ENCODE measurements at regions not wholly inside any gene's neighbourhood (a gene's known extent, or its start where the extent isn't known, plus 50 kb on each side); places are given as distances from the start of the nearest gene placed in this dataset.

GRCh38 chr6:82068721-82069120 is 178.8 kb downstream of the IBTK start:
- DNase-seq, result peak; percentile 85

- peak; percentile 72 for DNase-seq
Measured at GRCh38 chr6:82066991-82067411, 180.5 kb downstream of the IBTK start.

GRCh38 chr6:82066196-82066595 is 181.3 kb downstream of the IBTK start:
- DNase-seq, result no peak

DNA sequence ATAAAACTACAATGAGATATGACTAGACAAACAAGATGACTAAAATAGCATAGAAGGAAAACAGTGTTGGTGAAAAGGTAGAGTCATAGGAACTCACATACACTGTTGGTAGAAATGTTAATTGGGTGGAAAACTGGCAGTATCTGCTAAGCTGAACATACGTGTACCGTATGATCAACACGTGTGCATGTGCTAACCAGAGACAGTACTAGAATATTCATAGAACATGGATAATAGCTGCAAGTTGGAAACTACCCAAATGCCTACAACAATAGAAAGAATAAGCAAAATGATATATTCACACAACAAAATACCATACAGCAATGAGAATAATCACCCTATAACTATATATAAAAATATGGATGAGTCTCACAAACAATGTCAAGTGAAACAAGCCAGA is 184.0 kb downstream of the IBTK start:
- no peak for DNase-seq

DNA sequence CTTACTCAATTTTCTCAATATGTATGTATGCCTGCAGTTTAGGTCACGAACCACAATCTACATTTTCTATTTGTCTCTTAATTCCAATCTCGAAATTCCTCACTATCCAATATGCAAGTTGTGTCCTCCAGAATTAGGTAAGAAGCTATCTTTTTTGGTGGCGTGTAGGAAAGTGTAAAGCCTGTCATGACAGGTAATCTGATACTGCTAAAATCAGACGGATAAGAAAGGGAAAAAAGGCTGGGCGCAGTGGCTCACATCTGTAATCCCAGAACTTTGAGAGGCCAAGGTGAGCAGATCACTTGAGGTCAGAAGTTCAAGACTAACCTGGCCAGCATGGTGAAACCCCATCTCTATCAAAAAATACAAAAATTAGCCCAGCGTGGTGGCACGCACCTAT is 185.3 kb downstream of the IBTK start:
- no peak for DNase-seq

DNA sequence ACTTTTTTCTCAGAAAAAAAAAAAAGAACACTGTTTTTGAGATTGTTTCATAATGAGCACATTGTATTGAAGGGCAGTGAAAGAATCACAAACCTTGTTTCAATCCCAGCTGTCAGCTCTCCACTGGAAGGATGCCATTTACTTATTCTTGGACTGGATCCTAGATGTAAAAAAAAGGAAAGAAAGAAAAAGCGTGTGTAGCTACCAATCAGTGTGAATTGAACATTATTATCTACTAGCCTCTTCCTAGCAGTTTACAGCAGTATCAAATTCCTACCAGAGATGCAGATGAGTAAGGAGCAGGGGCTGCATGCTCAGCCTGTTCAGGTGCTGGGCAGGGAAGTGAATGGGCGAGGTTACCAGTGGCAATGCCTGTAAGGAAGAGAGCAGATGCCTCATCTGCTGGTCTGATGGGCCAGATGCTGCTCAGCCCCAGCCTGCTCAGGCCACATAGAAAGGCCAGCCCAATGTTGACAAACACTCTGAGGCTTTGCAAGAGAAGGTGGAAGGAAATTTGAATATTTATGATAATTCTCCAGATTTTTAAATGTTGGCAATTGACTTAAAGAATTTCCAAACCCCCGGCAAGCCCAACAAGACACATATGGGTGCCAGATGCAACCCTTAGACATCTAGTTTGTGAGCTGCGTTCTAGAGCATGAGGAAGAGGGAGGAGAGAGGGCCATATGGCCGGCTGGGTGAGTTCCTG is 189.5 kb downstream of the IBTK start:
- DNase-seq, result no peak

DNA sequence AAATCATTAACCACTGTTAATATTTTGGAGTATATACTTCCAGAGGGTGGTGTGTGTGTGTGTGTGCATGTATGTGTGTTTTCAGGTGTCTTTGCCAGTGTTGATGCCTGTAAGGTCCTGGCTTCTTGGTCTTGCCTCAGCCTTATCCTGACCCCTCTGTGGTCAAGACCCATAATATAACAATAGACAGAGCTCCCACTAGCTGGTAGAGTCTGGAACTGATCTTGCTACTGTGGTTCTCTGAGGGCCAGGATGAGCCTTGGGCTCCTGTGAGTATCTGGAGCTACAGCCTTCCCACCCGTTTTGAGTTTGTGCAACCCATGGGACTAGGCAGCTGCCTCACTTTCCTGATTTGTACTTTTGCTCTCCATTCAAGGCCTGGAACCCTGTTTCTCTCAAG is 191.0 kb downstream of the IBTK start:
- DNase-seq, result no peak

GRCh38 chr6:82045965-82046756 is 201.4 kb downstream of the IBTK start:
- DNase-seq, result no peak

GRCh38 chr6:82040405-82041221 is 206.9 kb downstream of the IBTK start:
- DNase-seq, result peak; percentile 30

DNA sequence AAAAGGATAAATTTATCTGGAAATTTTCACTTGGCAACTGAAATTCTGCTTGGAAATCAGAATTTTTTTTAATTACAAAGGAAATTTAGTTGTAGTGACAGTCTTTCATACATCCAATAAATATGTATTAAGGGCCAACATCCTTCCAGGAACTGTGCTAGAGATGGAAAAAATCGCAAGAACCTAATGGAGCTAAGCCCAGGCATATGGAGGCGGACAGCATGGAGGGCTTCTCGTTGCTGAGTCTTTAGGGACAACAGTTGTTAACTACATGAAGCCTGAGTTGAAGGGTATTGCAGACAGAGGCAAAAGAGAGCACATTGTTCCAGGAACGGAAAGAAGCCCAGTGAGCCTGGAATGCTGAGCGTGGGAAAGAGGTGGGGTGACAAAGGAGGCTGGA is 208.9 kb downstream of the IBTK start:
- no peak for DNase-seq

DNA sequence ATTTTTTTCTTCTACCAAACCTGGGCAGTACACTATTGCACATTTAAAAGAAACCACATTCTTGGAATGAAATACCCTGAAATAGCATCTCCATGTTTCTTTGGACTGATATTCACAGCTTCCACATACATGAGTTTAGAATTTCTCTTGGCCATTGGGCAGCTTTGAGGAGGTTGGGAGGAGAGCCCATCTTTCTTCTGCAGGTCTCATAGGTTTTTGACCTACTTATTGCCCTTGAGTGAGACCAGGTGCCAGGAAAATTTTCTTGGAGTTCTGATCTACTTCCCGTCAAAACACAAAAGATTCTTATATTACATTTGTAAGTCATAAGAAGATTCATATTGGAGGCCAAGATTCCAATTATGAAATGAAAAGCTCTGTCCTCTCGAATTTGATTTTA is 212.0 kb downstream of the IBTK start:
- no peak for DNase-seq

DNA sequence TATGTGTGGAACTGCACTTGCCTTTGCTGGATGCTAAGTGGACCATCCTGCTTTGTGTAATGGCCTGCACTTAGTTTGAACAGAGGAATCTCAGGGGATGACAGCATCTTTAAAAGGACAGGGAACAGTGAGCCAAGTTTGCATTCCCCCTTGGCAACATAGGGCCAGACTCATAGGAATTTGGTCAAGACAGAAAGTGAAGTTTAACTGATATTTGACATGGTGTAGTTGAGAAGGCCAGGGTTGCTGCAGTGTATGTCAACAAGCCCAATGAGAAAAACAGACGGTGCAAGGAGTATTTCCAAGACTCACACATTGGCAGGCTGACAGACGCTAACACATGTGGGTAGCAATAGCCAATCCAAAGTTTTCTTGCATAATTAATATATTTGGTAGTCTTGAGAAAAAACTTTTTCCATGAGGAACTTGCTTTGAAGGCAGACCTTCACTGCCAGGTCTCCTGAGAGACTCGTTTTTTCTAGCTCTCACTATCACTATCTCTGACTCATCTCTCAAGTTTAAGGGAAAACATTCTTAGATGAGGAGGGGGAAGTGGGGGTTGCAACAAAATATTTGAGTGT is 213.8 kb downstream of the IBTK start:
- DNase-seq, result no peak

DNA sequence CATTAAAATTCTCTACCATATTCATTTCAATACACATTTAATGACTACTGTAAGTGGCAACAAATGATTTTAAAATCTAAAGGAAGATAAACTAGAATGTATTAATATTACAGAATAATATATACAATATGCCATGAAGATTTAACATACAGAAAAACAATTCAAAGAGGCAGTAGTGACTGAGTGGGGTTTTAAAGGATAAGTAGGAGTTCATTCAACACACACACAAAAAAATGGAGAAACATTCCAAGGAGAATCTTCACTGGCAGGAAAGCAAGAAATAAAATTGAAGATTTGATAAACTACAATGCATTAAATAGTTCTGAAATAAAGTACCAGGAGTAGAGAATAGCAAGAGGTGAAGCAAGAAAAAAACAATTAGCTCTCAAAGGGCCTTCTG is 215.1 kb downstream of the IBTK start:
- DNase-seq, result no peak

- DNase-seq, result no peak
Measured at GRCh38 chr6:82030761-82031503, 216.6 kb downstream of the IBTK start.

- no peak for DNase-seq
Measured at GRCh38 chr6:82030301-82030700, 217.2 kb downstream of the IBTK start.

- DNase-seq, result peak; percentile 82
Measured at GRCh38 chr6:82025271-82025670, 222.3 kb downstream of the IBTK start.

GRCh38 chr6:82022614-82023129 is 224.9 kb downstream of the IBTK start:
- DNase-seq, result no peak

DNA sequence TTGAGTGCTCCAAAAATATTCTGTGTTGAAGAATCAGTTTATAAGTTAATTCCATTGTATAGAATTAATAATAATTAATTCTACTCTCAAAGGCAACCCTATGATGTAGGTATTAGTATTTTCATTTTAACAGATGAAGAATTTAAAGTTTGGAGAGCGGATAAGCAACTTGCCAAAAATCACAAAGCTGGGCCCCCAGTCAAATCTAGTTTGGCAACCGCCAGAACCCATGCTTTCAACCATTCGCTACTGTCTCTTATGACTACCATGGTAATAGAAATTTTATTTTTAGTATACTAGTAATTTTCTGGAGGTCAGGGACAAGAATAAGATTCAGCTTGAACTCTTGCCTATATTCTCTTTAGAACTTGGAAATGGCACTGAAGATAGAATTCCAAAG is 229.8 kb downstream of the IBTK start:
- DNase-seq, result no peak

DNA sequence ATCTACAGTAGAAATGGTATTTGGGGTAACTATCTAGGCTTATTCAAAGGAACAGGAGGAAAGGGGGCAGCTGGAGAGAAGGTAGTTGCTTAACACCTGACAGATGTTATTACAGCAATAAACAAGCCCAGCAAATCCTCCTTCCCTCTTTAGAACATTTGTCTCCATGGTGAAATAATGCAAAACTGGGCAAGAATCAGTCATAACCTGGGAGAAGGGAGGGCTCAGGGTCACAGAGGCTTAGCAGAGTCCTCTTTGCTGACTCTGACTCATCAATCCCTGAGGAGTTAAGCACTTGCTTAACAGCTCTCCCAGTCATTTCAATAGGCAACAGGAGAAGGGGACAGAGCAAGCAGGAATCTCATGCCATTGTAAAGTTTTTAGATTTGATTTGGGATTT is 230.3 kb downstream of the IBTK start:
- DNase-seq, result peak; percentile 78

DNA sequence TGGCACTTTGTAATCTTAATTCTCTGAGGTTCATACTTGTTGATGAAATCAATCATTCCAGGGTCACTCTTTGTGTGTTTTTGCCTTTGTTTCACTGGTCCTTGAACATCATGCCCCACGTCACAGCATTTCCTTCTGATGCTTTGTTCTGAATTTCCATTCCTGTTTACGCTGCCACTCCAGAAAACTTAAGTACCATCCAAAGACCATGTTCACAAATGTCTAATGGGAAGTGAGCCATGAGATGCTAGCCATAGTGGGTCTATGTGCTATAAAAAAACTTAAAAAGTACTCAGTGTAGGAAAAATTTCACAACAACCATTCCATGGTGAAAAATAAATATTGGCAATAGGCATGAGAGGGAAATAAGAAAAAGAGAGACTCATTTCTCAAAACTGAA is 232.0 kb downstream of the IBTK start:
- no peak for DNase-seq

- DNase-seq, result no peak
Measured at GRCh38 chr6:82015043-82015442, 232.5 kb downstream of the IBTK start.
